PFSK-1 (cell line): ENCODE measurements at regions not wholly inside any gene's neighbourhood (a gene's known extent, or its start where the extent isn't known, plus 50 kb on each side); places are given as distances from the start of the nearest gene placed in this dataset.

Experiments used
- FOXP2 ChIP-seq: optimal IDR thresholded peaks from 2 replicates; pipeline ENCODE3; 2011; ENCODE audit warnings: borderline replicate concordance, control low read depth, inconsistent platforms; ENCODE audit not compliant: insufficient read depth; ENCODE audit errors: extremely low read length, extremely low read depth
- POLR2AphosphoS5 ChIP-seq: IDR thresholded peaks from 2 replicates; pipeline ENCODE4 v1.6.1; 2012; ENCODE audit warnings: low read depth, mild to moderate bottlenecking, control low read depth, low read length, moderate library complexity
- SIN3A ChIP-seq: IDR thresholded peaks from 2 replicates; pipeline ENCODE4 v1.6.1; 2012; ENCODE audit warnings: mild to moderate bottlenecking, low read length, moderate library complexity, borderline replicate concordance; ENCODE audit not compliant: insufficient read depth
- TAF1 ChIP-seq: IDR thresholded peaks from 2 replicates; pipeline ENCODE4 v1.6.1; 2012; ENCODE audit warnings: low read length, control low read depth, borderline replicate concordance; ENCODE audit not compliant: insufficient read depth
- TF ChIP-seq, protein P1 (sequence below), 2 experiments: IDR thresholded peaks; 2 replicates each; pipeline versions ENCODE4 v1.6.1 to v1.8.0; 2011 to 2012; ENCODE audit warnings: low read depth in 2 of 2, low read length in 2 of 2, control low read depth in 1 of 2, inconsistent platforms in 1 of 2, mild to moderate bottlenecking in 1 of 2, moderate library complexity in 1 of 2; ENCODE audit not compliant: insufficient read depth in 1 of 2

DNA sequence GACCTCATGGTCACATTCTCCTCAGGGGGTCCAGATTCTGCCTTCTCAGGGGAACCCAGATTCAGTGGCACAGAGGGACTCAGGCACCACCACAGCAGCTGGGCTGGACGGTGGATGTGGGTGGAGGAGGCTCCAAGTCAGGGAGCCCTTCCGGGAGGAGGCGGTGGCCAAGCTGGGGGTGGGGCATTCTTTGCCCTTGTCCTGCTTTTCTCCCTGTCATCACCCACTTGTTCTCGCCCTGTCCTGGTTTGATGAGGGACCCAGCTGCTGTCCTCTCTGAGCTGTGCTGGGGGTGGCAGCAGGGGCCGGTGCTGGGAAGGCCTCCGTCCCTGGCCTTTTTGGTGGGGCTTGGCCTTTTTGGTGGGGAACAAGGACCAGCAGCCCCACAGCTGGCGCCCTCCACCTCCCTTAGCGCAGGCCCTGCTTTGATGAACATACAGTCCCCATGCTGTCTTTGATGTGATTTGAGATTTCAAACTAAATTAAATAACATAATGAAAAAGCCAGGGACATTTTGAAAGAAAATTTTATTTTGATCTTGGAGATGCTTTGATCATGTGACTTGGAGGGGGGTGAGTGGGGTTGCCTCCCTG lies 1168.2 kb downstream of the BRD1 start:
- TF ChIP-seq FOXP2 (no peak), POLR2AphosphoS5 (no peak), TAF1 (no peak), SIN3A (no peak)
- TF ChIP-seq, protein P1, sequence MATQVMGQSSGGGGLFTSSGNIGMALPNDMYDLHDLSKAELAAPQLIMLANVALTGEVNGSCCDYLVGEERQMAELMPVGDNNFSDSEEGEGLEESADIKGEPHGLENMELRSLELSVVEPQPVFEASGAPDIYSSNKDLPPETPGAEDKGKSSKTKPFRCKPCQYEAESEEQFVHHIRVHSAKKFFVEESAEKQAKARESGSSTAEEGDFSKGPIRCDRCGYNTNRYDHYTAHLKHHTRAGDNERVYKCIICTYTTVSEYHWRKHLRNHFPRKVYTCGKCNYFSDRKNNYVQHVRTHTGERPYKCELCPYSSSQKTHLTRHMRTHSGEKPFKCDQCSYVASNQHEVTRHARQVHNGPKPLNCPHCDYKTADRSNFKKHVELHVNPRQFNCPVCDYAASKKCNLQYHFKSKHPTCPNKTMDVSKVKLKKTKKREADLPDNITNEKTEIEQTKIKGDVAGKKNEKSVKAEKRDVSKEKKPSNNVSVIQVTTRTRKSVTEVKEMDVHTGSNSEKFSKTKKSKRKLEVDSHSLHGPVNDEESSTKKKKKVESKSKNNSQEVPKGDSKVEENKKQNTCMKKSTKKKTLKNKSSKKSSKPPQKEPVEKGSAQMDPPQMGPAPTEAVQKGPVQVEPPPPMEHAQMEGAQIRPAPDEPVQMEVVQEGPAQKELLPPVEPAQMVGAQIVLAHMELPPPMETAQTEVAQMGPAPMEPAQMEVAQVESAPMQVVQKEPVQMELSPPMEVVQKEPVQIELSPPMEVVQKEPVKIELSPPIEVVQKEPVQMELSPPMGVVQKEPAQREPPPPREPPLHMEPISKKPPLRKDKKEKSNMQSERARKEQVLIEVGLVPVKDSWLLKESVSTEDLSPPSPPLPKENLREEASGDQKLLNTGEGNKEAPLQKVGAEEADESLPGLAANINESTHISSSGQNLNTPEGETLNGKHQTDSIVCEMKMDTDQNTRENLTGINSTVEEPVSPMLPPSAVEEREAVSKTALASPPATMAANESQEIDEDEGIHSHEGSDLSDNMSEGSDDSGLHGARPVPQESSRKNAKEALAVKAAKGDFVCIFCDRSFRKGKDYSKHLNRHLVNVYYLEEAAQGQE (IDR thresholded peaks at IDR 0.05; ENCODE audit: insufficient read depth in 1 of 2, low read depth in 2 of 2, low read length in 2 of 2) = no peak

DNA sequence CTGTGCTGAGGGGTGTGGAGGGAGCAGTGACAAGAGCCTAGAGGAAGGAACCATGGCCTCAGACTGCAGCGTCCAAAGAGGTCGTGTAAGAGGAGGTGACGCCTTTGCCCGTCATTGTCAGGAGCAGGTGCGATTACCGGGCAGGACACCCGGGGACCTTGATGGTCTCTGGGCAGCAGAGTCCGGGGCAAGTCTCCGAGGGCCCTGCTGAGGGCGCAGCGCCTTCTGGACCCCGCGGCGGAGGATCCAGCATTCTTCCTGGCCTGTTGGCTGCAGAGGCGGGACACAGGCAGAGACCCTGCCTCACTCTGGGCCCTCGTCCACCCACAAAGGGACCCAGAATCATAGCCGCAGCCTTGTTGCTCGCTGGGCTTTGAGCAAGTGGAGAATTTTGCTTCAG lies 1168.8 kb downstream of the BRD1 start:
- TF ChIP-seq SIN3A = no peak

DNA sequence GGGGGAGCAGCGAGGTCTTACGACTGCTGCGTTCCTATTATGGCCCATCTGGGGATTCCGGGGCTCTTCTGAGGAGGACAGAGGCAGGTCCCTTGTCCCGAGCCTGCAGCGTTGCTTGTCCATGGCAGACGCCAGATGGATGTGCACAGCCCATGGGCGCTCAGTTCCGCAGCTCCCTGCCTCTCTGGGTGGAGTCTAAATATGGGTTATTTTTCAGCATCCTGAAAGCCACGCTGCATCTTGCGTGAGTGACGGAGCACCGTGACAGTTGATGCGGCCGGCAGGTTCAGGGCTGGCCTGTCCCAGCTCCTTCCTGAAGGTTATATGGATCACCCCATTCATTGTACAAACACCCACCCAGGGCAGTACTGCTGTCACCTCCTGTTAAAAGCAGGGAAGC lies 1169.4 kb downstream of the BRD1 start:
- TF ChIP-seq FOXP2 (no peak), TAF1 (no peak), SIN3A (no peak), POLR2AphosphoS5 (no peak)
- TF ChIP-seq, protein P1 (IDR thresholded peaks at IDR 0.05; ENCODE audit: insufficient read depth in 1 of 2, low read depth in 2 of 2, low read length in 2 of 2) = no peak

DNA sequence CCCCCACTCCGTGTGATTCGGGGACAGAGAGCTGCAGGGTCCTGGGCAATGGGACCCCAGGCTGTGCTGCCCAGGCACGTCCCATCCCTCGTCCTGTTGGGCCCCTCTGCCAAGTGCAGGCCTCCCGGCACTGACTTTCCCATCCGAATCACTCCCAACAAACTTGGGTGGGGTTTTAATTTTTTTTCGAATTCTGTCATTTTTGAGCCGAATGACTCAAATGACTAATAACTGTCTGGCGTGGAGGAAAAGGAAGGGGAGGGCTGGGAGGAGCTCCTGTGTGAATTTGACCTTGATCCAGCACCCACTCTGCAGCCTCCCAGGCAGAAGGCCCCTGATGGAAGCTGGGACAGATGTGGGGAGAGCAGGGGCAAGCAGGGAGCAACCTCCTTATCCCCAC lies 1173.2 kb downstream of the BRD1 start:
- TF ChIP-seq TAF1 (no peak), POLR2AphosphoS5 (no peak), FOXP2 (no peak), SIN3A (no peak)
- TF ChIP-seq, protein P1 (IDR thresholded peaks at IDR 0.05; ENCODE audit: insufficient read depth in 1 of 2, low read depth in 2 of 2, low read length in 2 of 2) = no peak

DNA sequence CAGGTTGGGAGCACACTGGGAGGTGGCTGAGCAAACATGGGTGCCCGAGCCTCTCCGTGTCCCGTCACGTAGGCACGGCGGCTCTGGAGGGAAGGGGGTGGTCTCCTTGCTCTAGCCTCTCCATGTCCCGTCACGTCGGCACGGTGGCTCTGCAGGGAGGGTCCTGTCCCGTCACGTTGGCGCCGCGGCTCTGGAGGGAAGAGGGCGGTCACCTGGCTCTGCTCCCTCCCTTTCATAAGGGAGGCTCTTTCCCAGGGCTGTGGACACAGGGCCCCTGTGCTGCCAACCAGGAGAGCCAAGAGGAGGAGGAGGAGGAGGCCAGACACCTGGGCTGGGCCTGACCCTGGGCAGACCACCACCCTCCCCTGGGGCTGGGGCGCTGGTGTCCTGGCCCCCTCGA lies 1173.7 kb downstream of the BRD1 start:
- TF ChIP-seq, protein P1 (IDR thresholded peaks at IDR 0.05; ENCODE audit: insufficient read depth in 1 of 2, low read depth in 2 of 2, low read length in 2 of 2) = no peak
- TF ChIP-seq SIN3A = no peak
